T-helper 1 cell (primary cell): ENCODE measurements at regions not wholly inside any gene's neighbourhood (a gene's known extent, or its start where the extent isn't known, plus 50 kb on each side); places are given as distances from the start of the nearest gene placed in this dataset.

Experiments
- DNase-seq, 5 donors: peaks; one replicate each; pipeline ENCODE4 v3.0.0-alpha.2; 2012 to 2020

DNA sequence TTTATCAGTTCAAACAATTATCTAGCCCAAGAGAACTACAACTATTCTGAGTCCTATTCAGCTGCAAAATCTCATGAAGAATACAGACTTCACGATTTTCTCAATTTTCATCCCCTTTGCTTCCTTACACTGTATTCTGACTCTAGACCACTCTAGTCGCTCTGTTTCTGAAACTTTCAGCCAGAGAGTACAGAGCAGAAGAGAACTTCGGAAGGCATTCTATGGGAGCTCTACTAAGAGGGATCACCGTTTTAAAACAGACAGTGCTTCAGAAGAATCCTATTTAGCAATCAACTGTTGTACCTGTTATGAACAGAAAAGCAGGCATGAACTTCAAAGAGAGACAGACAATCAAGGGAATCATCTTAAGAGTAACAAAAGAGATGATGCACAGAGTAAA, 419.4 kb downstream of the SHQ1 start:
- no peak for DNase-seq

DNA sequence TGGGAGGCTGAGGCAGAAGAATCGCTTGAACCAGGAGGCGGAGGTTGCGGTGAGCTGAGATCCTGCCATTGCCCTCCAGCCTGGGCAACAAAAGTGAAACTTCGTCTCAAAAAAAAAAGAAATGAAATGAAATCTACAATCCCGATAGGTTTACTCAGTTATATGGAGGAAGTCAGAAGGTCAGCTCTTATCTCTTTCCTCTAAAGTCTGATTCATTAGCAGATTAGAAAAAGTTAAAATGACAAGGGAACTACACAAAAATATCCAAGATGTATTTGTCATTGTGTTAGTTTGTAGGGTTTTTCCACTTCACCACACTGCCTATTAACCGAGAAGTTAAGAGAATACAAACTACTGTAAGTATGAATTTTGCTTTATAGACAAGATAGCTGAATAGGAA, 420.6 kb downstream of the SHQ1 start:
- DNase-seq = no peak

DNA sequence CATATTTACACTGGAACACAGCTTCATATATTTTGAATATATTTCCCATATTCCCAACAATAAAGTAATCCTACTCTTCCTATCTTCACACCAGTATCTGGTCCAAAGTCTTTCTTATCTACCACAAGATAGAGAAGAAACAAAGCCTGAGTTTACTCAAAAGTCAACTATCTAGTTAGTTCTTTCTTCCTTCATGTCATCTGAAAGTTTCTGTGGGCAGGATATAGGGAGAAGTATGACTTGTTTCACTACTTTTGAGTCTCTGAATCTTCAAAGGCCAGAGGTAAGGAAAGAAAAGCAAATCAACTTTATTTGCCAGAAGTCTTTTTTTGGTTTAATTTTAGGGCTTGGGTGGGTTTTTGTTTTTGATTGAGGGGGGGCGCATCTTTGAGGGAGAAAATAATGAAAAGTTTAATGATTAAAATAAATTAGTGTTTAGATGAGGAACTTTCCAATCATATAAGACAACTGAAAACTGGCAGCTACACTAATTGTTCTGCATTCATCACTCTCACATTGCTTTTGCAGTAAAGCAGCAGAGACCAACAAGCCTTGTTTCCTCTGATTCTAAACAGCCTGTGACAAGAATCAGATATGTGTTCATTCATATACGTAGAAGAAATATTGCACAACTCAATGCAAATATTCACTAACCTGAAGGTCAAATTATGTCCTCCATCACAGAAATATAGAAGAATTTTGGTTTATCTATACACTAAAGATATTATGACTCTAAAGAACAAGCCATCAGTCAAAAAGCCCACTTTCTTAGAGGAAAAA, 421.4 kb downstream of the SHQ1 start:
- DNase-seq = peak in 1 of 5 donors; percentile 67

DNA sequence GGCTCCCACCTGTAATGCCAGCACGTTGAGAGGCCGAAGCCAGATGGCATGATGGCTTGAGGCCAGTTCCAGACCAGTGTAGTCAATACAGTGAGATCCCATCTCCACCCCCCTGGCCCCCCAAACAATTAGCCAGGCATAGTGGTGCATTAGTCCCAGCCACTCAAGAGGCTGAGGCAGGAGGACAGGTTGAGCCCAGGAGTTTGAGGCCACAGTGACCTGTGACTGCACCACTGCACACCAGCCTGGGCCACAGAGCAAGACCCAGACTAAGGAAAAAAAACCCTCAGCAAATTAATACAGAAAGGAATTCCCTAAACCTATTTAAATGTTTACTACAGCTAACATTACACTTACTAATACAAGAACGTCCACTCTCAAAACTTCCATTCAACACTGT, 424.6 kb downstream of the SHQ1 start:
- no peak for DNase-seq

DNA sequence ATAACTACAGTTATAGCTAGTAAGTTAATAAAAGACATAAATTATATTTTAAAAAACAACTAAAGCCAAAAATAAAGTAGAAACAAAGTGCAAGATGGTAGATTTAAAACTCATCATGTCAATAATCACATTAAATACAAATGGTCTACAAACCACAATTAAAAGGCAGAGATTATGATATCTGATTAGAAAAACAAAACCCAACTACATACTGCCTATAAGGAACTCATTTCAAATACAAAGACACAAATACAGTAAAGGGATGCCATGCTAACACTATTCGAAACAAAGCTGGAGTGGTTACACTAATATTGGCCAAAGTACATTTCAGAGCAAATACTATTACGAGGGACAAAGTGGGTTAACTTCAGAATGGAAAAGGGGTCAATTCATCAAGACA, 426.5 kb downstream of the SHQ1 start:
- DNase-seq = no peak

DNA sequence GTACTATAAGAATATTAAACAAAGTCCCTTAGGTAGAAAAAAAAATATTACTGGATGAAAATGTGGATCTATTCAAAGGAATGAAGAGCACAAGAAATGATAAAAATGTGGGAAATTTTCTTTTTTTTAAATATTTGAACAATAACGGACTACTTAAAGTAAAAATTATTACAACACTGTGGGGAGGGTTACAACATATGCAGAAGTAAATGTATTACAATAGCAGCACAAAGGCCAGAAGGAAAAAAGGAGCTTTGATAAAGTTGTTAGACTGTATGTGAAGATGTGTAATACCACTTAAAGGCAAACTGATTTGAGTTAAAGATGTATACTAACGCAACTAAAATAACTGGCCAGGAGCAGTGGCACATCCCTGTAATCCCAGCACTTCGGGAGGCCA, 427.1 kb downstream of the SHQ1 start:
- DNase-seq = no peak

DNA sequence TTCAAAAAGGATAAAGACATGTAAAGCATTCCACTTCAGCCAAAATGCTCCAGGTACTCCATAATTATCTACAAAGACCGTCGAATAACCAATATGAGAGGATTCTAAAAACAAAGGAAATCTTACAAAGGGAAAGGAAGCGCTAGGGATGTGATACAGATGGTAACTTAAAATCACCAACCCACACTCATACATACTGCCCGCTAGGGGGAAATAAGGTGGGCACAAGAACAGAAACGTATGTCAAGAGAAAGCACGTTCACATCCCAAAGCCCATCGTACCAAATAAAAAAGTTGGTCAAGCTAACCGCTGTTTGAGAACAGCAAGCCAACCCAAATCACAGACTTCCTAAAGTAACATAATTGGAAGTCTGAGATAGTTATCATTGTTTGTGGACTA, 429.4 kb downstream of the SHQ1 start:
- DNase-seq = no peak

DNA sequence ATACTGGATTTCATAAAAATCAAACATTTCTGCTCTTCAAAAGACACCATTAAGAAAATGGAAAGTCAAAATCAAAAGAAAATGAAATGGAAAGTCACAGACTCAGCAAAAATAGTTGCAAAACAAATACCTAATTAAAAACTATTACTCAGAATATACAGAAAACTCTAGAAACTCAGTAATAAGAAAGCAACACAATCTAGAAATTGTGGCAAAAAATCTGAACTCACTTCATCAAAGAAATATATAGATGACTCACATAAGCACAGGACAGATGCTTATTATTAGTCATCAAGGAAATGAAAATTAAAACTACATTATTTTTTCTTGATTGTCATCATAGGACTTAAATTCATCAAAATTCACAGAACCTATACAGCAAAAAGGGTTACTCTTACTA, 430.0 kb downstream of the SHQ1 start:
- DNase-seq = peak in 1 of 5 donors; percentile 53

DNA sequence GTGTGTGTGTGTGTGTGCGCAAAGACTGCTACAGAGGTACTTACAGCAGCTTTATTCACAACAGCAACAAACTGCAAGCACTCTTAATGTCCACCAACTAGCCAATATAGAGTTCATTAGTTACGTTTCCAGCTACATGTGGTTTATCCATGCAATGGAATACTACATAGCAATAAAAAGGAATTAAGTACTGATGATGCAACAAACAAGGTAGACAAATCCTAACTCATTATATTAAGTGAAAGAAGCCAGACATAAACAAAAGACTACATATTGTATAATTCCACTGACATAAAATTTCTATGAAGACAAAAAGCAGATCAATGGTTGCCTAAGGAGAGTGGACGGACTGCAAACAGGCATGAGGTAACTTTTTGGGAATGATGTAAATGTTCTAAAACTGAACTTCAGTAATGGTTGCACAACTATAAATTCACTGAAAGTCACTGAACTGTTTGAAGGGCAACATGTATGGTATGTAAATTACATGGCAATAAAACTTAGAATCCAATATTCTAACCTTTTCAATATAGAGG, 433.7 kb downstream of the SHQ1 start:
- DNase-seq = no peak

DNA sequence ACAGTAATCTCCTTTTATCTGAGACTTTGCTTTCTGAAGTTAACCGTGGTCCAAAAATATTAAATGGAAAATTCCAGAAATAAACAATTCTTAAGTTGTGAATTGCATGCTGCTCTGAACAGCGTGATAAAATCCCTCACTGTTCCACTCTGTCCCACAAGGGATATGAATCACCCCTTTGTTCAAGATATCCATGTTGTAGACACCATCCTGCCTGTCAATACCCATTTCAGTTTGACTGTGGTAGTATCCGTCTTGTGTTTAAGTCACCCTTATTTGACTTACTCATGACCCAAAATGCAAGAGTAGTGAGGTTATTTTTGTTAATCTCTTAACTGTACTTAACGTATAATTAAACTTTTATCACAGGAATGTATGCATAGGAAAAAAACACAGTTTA, 435.0 kb downstream of the SHQ1 start:
- peak in 1 of 5 donors; percentile 21 for DNase-seq

DNA sequence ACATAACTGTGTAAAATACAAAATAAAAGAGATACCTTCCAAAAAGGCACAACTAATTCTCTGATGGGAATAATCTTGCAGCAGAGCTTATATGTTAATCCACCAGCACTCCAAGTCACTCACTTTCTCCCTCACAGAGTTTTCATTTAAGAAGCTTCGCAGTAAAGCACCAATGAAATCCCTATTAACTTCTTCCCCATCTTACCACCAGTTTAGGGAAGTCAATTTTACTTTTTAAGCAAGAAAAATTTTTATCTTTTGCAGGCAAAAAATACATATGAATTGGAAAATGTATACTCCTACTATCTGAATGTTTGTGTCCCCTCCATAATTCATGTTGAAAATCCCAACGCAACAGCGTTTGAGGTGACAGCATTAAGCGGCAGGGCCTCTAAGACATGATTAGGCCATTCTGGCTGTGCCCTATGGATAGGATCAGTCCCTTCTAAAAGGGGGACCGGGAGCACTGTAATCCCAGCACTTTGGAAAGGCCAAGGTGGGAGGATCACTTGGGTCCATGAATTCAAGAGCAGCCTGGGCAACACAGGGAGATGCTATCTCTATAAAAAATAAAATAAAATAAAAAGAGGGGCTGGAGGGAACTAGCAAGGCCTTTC, 435.8 kb downstream of the SHQ1 start:
- no peak for DNase-seq

DNA sequence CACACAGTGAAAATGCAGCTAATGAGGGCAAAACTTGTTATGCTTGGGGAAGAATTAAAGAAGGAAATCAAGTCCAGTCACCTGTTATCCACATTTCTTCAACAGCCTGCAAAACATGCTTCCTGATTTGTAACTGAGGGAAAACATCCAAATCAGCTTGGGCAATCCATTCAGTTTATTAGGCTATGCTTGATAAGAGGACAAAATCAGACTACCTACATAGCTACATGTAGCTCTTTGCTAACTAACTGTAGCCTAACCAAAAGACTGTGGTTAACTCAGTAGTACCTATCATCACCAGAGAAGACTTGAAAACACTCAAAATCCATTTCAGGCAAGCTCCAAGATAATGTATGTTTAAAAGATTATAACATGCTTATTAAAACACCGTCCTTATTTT, 436.4 kb downstream of the SHQ1 start:
- DNase-seq = no peak

DNA sequence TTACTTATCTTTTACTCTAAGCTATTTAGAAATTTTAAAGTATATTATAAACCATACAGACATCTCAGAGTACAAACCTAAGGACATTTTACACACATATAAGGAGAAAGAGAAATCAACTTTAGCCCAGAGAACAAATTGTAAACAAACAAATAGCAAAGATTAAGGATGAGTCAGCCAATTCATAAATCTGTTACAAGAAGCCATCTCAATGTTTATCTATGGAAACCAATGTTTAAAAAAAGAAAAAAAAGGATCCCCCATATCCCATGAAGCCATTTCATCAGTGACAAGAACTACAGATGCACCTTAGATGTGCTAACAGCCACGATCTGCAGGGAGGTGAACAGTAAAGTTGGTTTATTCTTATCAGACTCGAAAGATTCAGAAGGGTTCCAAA, 437.1 kb downstream of the SHQ1 start:
- DNase-seq = no peak

DNA sequence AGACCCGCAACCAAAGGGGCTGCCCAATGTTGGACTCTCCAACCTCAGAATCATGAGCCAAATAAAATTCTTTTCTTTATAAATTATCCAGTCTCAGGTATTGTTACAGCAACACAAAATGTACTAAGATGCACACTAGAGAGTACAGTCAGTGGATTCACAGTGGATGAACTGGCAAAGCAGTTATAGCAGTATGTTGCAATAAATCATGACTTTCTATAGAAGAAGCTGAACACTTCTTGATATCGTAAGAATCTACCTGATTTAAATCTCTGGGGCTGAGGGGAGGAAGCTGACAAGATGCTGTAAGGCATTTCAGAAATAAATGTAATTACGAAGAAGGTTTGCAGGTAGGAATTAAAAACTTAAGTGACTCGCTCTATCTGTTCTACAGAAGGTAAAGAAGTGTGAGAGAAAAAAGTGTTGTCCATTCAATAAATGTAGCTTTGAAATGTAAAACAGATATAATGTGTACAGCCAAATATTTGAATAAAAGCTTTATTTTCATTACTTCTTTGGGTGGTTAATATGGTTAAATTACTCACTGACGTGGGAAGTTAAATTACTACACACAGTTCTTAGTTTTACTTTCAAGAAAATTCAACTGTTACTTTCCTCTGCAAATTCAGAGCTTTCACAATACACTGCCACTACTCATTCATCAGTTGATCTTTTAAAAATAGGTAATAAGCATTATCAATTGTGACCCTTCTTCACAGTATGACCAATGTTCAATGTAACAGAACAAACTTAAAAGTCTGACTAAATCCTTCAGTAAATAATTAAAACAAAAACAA, 439.1 kb downstream of the SHQ1 start:
- no peak for DNase-seq

DNA sequence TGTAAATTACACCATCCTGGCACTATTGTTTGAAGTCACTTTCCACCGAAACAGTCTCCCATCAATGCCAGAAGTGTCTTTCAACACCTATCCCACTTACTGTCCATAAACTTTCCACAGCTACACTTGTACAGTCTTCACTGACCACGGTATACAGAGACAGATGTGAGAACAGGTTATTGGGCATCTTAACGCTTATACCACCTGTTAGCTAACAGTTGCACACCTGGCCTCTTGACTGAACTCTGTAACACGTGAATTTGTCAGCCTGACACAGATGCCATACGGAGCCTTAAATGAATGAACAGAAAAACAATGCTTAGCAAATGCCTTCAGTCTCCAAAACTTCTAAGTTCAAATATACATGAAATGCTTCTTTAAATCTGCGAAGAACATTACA, 440.5 kb downstream of the SHQ1 start:
- DNase-seq = no peak

DNA sequence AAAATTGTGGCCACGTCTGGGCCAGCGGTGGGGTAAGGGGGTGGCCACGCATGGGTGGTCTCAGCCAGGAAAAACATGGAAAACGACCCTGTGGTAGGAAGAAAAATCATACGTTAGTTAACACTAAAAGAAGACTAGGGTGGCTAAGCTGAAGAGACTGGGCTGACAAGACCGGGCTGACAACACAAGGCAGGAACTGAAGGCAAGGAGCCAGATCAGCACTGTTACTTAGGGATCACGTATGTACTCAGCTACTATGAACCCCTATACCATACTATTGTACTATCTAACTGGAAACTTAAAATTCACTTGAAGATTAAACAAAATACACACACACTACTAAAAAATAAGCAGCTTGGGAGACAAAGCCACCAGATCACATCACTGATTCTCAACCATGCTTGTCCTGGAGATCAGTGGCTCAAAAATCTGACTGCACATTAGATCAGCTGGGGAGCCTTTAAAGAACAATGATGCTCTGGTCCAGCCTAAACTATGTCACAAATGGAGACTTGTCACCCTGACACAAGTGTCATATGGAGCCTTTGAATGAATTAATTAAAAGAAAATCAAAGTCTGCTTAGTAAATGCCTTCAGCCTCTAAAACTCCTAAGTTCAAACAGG, 442.2 kb downstream of the SHQ1 start:
- no peak for DNase-seq

DNA sequence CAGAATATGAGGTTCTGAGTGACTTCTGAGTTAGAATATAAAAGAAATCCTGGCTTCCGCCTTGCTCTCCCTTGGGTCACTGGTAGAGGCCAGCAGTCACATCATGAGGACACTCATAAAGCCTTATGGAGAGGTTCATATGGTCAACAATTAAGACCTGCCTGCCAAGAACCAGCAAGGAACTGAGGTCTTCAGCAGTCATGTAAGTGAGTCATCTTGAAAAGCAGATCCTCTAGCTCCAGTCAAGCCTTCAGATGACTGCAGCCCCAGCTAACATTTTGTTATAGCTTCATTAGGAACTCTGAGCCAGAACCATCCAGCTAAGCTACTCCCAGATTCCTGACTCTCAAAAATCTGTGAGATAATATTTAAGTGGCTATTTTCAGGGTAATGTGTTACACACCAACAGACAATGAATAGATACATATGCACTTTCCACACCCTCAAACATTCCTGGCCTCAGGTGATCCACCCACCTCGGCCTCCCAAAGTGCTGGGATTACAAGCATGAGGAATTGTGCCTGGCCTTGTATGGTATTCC, 447.2 kb downstream of the SHQ1 start:
- no peak for DNase-seq

DNA sequence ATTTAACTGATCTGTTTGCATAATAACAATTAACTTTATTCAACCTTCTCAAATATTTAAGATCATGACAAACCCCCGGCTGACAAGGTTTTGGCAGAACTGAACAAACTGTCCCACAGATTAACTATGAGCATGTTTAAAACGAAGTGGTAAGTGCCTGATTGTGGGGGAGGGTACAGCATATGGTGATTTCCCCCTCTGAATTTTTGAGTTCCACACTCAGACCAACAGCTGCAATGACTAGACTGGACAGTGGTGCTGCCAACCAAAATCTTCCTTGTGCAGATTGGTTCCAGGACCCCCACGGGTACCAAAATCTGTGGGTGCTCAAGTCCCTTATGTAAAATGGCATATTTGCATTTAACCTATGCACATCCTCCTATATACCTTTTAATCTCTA, 449.5 kb downstream of the SHQ1 start:
- DNase-seq = no peak

DNA sequence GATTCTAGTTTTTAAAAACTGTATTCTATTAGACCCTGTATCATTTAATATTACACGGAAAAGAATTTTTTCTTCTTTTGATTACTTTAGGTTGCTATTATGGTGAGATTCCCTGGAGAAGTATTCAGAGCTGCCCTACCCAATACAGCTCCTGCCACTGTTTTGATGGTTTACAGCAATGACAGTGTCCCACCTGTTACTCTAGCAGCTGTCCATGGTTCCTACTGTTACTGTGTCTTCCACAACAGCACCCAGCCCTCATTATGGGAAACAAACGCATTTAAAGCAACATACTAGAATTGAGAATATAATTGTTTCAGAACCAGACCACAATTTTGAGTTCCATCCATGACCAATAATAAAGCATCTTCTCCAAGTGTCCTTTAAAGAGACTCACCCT, 450.7 kb downstream of the SHQ1 start:
- DNase-seq = no peak

DNA sequence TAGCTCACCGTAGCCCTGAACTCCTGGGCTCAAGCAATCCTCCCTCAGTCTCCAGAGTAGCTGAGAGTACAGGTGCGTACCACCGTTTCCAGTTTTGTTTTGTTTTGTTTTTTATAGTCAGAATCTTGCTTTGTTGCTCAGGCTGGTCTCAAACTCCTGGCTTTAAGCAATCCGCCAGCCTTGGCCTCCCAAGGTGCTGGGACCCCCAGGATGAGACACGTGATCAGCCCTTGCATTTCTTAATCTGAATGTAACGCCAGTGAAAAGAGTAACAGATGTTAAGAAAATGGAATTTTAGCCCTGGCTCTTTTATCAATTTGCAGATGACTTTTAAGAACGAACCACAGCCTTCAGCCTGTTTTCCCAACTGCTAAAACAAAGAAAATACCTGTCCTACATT, 451.3 kb downstream of the SHQ1 start:
- DNase-seq = no peak

DNA sequence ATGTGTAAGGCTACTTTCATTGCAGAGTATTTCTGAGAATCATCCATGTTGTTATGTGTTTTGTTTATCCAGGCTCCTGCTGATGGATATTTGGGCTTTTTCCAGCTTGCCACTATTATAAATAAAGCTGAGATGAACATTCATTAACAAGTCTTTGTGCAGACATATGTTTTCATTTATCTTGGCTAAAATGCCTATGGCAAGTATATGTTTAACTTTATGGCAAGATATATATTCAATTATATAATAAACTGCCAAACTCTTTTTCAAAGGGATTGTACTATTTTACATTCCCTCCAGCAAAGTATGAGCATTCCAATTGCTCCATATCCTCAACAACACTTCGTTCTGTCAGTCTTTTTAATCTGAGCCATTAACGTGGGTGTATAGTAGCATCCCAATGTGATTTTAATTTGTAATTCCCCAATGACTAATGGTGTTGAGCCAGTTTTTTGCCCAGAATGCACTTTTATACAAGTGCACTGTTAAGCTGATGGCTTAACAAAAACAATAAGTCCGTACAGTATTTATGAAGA, 452.4 kb downstream of the SHQ1 start:
- DNase-seq = no peak

DNA sequence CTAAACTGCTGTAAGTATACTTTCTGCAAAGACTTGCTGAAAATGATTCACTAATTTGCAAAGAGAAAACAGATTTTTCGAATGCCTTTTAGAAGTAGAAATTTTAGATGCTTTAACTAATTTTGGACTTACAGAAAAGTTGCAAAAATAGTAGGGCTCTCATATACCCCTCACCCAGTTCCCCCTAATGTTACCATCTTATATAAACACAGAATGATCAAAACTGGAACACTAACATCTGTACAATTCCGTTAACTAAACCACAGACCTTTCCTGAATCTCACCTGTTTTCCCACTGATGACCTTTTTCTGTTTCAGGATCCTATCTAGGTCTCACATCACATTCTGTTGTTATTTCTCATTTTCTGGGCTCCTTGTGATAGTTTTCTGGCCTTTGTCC, 454.8 kb downstream of the SHQ1 start:
- no peak for DNase-seq

DNA sequence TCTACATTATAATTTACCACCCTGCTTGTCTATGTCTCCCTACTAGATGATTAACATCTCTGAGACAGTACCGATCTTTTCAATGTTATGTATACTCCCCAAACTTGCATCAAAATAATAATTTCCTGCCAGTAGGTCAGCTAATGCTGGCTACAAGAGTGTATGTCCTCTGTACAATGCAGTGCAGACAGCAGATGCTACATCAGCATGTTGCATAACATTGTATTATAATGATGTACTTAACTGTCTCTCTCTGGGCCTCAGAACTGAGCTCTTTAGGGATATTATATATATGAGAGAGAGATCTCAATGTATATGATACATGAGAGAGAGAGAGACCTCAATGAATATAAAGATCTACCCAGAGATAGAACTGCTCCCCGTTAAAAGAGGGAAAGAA, 456.6 kb downstream of the SHQ1 start:
- no peak for DNase-seq
